ENCODE measurements at regions not wholly inside any gene's neighbourhood (a gene's known extent, or its start where the extent isn't known, plus 50 kb on each side); places are given as distances from the start of the nearest gene placed in this dataset.

DNA sequence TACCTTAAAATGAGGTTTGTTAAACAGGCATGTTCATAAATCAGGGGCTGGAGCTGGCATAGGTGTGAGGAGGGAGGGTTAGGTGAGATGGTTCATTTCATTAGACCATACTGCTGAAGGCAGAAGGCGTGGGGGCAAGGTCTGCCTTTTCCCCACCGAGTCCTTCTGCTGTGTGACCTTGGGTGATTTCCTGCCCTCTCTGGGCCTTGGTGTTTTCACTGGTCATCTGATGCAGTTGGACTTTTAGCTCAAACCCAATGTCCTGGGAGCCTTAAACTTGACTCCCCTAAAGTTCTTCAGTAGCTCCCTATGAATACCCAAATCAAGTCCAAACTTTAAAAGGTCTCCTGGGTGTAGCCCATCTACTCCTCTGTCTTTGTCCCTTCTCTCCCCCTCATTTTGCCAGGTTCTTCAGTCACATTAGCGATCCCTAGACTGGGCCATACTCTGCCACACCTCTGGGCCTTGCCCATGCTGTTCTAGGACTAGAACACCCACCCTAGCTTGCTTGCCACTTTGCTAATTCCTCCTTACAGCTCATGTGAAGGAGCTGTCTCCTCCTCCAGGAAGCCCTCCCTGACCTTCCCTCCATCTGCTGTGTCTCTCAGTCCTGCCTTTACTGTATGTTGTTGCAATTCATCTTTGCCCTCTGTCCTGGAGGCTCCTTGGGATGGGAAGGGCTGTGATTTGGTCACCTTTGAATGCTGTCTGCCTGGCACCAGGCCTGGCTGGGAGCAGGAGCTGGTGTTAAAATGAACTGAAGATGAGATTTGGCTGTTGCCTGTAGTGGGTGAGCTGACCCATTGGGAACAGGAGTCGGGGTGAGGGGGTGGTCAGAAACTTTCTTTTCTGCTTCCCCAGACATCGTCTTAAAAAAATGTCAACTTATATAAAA is 85.4 kb upstream of the HS6ST1 start:
- no peak for DNase-seq

- DNase-seq = no peak
Measured at GRCh38 chr2:128404709-128405466, 86.2 kb upstream of the HS6ST1 start.

DNA sequence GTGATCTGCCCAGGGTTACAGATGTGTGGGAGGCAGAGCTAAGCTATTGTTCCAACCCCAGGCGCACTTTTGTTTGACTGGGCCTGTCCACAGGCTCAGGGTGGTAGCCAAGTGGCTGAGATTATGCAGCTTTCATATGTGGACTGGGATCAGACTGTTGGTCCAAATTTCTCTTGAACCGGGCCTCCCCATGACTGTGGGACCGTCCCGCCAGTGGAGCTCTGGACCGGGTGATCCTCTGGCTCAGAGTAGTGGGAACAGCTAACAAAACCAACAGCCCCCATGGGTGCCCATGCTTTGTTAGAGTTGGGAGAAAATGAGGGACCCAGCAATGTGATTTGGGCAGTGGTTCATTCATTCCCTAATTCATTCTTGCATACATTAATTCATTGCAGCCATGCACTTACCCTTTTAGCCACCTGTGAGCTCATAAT is 86.8 kb upstream of the HS6ST1 start:
- no peak for DNase-seq

- DNase-seq = no peak
Measured at GRCh38 chr2:128405981-128406613, 87.4 kb upstream of the HS6ST1 start.

DNA sequence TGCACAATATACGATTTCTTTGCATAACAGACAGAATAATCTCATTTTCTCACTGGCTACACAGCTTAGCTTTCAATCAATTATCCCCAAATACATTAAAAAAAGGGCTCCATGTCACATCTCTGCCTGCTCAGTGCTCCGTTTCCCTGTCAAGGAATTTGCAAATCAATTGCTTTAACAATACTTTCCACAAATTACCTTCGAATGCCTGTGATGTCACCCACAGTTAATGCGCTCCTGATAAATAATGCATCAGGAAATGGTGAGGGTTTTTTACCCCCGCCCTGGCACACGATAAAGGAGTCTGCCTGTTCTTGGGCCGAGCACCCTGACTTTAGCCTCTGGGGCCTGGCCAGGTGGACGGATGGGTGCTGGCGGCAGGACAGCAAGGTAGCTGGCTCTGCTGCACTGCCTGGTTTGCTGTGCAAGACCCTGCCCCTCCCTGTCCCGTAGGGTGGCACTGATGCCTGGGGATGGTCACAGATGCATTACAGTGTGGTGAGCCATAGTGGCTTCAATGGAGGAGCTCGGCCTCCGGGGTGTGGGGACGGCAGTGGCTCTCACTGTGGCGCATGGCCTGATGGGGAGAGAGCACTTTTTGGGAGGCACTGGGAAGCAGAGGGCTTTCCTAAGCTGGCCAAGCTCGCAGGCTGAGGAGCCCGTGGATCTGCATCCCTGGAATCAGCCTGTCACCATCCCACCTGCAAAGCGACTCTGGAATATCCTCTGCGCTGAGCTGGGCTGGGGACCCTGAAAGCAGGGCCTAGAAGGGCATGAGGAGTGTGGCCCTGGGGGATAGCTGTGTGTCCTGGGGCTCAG is 88.3 kb upstream of the HS6ST1 start:
- DNase-seq = no peak

GRCh38 chr2:128408349-128409305 is 90.0 kb upstream of the HS6ST1 start:
- no peak for DNase-seq

GRCh38 chr2:128409326-128410034 is 90.8 kb upstream of the HS6ST1 start:
- no peak for DNase-seq

- DNase-seq = no peak
Measured at GRCh38 chr2:128410035-128410757, 91.5 kb upstream of the HS6ST1 start.

DNA sequence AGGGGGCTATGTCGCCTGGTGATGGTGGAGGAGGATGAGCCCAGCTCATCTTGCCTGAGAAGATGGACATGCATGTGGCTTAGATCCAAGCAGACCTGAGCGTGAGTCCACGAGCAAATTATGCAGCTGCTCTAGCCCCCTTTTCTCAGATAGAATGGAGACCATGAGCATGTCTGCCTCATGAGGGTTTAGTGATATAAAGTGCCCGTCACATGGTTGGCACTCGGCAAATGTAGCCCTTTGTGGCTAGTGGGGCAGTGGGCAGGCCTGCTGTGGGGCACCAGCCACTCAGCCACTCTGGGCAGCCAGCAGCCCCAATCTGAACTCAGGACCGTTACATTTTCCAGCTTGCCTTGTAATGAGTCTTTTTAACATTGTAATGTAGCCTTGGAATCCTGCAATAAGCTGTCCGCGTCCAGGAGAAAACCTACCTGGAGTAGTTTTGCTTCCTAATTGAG is 92.1 kb upstream of the HS6ST1 start:
- no peak for DNase-seq

- no peak for DNase-seq
Measured at GRCh38 chr2:128411431-128411830, 92.8 kb upstream of the HS6ST1 start.

GRCh38 chr2:128412181-128412871 is 93.7 kb upstream of the HS6ST1 start:
- no peak for DNase-seq

- no peak for DNase-seq
Measured at GRCh38 chr2:128413014-128413717, 94.5 kb upstream of the HS6ST1 start.

DNA sequence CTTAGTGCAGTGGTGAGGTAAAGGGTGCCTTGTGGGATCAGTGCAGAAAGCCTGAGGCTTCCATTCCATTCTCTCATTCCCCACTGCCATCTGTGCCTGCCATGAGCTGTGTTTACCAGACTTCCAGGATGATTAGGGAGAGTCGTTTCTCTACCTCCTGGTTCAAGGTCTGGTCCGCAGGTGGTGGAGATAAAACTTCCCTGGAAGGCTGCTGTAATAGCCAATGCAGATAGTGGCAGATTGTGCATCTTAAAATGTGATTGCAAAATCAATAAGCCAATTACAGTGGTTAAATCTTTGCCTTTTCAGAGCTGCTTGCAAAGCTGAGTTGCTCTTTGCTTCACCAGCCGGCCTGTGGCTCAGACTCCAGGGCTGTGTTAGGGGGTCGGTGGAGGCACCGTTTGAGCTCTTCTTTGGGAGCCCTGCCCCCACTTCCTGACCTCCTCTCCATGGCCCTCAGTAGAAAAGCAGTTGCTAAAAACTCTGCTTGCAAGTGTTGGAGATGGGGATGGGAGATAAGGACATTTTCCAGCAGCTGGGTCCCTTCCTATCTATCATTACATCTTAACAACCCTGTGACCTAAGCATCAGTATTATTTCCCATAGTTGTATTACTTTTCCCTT is 95.2 kb upstream of the HS6ST1 start:
- DNase-seq = no peak

DNA sequence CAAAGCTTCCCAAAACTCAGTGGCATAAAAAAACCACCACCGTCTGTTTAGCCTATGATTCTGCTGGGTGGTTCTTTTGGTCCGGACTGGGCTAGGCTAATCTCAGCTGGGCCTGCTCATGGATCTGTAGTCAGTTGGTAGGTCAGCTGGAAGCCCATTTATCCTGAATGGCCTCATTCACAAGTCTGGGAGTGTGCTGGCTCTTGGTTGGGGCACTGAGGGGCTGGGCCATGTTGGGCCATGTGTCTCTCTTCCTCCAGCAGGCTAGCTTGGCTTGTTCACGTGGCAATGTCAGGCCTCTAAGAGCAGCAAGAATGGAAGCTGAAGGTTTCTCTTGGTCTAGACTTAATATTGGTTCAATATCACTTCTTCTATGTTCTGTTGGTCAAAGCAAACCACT is 95.7 kb upstream of the HS6ST1 start:
- DNase-seq = no peak

GRCh38 chr2:128414946-128415778 is 96.5 kb upstream of the HS6ST1 start:
- no peak for DNase-seq

GRCh38 chr2:128415779-128416061 is 97.1 kb upstream of the HS6ST1 start:
- DNase-seq = no peak

DNA sequence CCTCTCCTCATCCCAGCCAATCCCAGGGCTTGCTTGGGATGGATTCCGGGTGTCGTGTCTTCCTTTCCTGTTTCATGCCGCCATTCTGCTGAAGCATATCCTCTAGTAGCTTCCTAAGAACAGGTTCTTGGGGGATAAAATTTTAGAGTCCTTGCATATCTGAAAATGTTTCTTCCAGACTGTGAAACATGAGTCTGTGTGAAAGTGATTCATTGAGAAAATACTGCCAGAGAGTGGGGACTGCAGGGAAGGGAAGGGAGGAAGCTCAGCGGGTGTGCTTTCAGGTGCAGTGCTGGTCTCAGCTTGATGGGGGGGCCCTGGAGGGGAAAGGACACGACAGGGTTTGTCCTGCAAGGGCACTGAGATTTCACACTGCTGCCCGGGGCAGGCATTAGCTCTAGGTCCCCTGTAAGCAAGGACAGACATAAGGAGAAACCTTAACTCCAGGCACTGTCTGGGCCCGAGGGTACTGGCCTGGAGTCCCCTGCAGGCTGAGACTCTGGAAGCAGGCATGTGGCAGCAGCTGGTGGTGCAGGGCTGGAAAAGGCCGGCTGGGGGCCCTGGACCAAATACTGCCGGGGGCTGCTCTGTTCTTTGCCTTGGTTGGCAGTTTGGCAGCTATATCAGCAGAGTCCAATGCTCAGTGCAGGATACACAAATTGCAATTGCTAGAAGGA is 97.6 kb upstream of the HS6ST1 start:
- no peak for DNase-seq

Measured in GOT3 (cell line).